Vagina (tissue), 2 donors: ENCODE measurements at regions not wholly inside any gene's neighbourhood (a gene's known extent, or its start where the extent isn't known, plus 50 kb on each side); places are given as distances from the start of the nearest gene placed in this dataset.

Source experiments
- POLR2A ChIP-seq, 2 donors: fragments of 450-650 bp; IDR thresholded peaks; one replicate each; pipeline ENCODE4 v1.6.1; 2017; ENCODE audit warnings: antibody characterized with exemption in 2 of 2, mild to moderate bottlenecking in 2 of 2, moderate library complexity in 2 of 2
- POLR2AphosphoS5 ChIP-seq, 2 donors: sonication (generic); formaldehyde crosslinking; IDR thresholded peaks; one replicate each; pipeline ENCODE4 v1.9.0; 2017; ENCODE audit warnings: antibody characterized with exemption in 2 of 2, mild to moderate bottlenecking in 2 of 2, low read depth in 1 of 2; ENCODE audit not compliant: insufficient read depth in 1 of 2
- TF ChIP-seq, protein P1 (sequence below), 3 experiments: fragments of 450-650 bp in 2 of 3; fragments of 200-600 bp in 1 of 3; sonication (generic) in 1 of 3; IDR thresholded peaks; one replicate each; pipeline ENCODE4 v1.5.1; 2017 to 2019; ENCODE audit warnings: antibody characterized with exemption in 3 of 3, mild to moderate bottlenecking in 2 of 3, moderate library complexity in 2 of 3

DNA sequence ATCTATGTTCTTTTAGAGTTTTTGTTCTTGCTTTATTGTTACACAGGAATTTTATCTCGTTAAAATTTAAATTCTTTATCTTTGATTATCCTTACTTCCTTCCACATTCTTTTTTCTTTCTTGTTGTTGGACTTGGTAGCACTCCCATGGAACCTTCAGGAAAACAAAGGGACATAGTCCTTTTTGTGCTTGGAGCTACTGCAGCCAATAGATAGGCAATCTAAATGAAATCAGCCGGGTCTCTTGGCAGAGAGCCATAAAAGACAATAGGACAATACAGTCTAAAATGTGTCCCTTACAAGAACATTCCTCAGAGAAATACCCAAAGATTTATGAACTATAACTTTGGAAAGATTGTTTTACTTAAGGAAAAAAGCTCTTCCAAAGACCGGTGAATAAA, 548.1 kb upstream of the C9orf72 start:
- TF ChIP-seq, protein P1, sequence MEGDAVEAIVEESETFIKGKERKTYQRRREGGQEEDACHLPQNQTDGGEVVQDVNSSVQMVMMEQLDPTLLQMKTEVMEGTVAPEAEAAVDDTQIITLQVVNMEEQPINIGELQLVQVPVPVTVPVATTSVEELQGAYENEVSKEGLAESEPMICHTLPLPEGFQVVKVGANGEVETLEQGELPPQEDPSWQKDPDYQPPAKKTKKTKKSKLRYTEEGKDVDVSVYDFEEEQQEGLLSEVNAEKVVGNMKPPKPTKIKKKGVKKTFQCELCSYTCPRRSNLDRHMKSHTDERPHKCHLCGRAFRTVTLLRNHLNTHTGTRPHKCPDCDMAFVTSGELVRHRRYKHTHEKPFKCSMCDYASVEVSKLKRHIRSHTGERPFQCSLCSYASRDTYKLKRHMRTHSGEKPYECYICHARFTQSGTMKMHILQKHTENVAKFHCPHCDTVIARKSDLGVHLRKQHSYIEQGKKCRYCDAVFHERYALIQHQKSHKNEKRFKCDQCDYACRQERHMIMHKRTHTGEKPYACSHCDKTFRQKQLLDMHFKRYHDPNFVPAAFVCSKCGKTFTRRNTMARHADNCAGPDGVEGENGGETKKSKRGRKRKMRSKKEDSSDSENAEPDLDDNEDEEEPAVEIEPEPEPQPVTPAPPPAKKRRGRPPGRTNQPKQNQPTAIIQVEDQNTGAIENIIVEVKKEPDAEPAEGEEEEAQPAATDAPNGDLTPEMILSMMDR (IDR thresholded peaks at IDR 0.05) = no peak
- TF ChIP-seq POLR2A (IDR thresholded peaks at IDR 0.05) = no peak
- TF ChIP-seq POLR2AphosphoS5 (IDR thresholded peaks at IDR 0.05; ENCODE audit: insufficient read depth in 1 of 2, low read depth in 1 of 2) = no peak
